NCI-H1436 treated with DMSO at 0.1 percent for 48 hours (cell line): ENCODE measurements at regions not wholly inside any gene's neighbourhood (a gene's known extent, or its start where the extent isn't known, plus 50 kb on each side); places are given as distances from the start of the nearest gene placed in this dataset.
"Not testable (repeated sequence)": the region's sequence is repeated elsewhere in the genome, so short reads cannot be mapped to it uniquely, and the experiment has no call there.

ENCODE experiments used
- DNase-seq: peaks from one replicate; lab custom pipeline; 2025; lab: John Stamatoyannopoulos, UW

DNA sequence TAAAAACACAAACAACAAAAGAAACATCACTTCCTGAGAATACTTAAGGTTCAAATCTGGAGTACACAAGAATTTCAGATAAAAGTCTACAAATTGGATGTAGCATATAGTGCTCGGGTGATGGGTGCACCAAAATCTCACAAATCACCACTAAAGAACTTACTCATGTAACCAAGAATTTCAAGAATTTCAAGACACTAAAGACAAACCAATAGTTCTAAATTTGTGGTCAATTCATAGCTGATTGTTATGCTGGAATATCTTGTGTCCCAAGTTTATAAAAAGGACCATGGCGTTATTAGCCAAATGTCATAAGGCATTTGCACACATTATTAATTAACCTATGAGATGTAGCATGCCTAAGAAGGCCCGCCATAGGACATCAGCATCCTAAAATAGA is 1204.1 kb upstream of the AUTS2 start:
- DNase-seq: no peak

DNA sequence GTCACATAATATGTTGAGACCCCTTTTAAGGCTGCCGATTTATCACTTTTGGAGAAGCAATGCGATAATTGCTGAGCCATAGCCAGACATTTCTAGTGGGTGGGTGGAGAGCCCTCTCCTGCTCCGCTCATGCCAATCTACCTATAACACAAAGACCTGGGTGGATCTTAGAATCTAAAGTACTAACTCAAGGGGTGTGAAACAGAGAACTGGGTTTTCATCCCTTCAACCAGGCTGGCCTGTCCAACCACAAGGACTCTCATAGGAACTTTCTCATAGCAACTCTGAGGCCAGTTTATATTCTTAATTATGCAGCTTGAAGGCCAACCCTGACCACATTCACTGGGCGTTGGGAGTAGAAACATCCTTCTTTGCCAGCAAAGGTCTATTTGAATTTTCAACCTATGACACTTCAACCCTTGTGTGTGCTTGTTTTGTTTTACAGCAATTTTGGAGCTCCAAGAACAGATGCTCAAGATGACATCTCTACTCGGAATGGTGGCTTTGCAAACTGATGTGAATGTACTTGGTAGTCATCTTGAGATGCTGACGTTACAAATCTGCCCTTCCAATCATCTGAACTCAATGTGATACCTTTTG is 1198.2 kb upstream of the AUTS2 start:
- no peak for DNase-seq

DNA sequence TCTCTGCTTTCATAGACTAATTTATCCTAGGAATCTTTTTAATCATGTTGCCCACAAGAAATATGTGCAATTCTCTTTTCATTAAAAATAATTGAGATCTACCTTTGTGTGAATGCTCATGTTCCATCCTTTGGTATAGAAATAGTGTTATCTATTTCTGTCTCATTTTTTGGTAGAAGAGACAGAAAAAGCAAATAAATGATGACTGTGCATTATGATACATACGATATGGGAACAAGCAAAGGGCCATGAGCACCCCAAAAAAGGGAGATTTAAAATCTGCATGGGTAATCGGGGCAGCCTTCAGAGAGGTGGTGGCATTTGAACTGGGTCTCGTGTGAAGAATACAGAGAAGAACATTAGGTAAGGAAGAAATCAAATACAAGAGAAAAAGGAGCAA is 1197.5 kb upstream of the AUTS2 start:
- DNase-seq: no peak

GRCh38 chr7:68401313-68401712 is 1197.0 kb upstream of the AUTS2 start:
- no peak for DNase-seq

DNA sequence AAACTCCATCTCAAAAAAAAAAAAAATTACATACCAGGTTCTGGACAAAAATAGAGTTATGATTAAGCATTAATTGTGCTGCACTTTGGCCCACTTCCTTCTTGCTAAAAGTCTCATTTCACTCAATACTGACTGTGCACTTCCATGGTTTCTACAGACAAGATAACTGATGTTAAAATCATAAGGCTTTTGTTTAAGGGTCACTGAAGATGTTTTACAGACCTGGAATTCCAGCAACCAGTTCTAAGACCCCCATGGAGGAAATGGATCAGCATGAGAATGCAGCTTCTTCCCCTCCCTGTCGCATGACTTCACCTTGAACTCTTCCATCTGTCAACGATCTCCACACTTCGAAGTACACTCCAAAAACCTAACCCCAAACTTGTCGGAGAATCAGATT is 1191.8 kb upstream of the AUTS2 start:
- DNase-seq: no peak

GRCh38 chr7:68407460-68407859 is 1190.8 kb upstream of the AUTS2 start:
- DNase-seq: no peak

DNA sequence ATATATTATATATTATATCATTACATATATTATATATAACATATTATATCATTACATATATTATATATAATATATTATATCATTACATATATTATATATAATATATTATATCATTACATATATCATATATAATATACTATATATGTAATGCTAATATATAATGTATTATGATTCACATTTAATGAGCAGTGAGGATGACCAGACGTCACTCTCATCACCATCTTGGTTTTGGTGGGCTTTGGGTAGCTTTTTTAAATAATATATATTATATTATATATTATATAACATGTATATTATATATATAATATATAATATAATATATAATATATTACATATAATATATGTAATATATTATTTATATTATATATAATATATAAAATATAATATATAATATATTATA is 1189.4 kb upstream of the AUTS2 start:
- no peak for DNase-seq

DNA sequence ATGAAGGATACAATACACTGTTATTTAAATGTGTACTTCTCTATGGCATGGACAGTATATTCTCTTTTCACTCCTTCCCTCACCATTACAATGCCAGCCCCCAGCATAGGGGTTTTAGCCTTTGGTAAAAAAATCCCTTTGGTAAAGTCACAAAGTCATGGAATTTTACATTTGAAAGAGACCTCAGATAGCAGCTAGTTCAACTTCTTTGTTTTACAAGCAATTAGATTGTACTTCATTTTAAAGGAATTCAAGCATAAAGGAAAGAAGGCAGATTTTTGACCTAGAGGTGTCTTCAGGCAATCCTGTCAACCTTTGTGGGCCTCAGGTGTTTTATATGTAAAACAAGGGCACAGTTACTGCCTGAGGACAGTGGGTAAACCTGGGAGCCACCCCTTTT is 1188.4 kb upstream of the AUTS2 start:
- no peak for DNase-seq

DNA sequence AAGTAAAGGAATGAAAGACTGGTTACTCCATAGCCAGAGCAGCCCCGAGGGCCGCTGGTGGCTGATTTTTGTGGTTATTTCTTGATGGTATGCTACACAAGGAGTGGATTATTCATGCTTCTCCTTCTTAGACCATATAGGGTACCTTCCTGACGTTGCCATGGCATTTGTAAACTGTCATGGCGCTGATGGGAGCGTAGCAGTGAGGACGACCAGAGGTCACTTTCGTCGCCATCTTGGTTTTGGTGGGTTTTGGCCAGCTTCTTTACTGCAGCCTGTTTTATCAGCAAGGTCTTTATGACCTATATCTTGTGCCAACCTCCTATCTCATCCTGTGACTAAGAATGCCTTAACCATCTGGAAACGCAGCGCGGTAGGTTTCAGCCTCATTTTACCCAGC is 1187.6 kb upstream of the AUTS2 start:
- not testable (repeated sequence) for DNase-seq

GRCh38 chr7:68411742-68412141 is 1186.5 kb upstream of the AUTS2 start:
- peak; percentile 37 for DNase-seq

- no peak for DNase-seq
Observed at GRCh38 chr7:68414631-68415425, 1183.4 kb upstream of the AUTS2 start.

DNA sequence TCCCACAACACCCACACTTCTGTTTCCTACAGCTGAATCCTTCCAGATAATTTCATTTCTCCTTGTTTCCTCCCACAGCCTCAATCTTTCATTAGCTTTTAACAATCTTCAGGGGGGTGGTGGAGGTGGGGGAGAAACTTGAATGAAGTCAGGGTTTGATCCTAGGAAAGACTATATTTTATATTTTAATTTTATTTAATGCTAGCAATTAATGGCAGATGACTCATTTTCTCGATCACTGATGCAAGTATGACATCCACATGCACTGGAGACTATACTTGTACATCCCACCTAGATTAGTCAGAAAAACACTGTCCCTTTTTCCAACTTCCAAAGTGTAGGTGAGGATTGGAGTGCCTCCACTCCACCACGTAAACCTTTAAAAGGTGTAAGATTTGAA is 1181.3 kb upstream of the AUTS2 start:
- DNase-seq: no peak

DNA sequence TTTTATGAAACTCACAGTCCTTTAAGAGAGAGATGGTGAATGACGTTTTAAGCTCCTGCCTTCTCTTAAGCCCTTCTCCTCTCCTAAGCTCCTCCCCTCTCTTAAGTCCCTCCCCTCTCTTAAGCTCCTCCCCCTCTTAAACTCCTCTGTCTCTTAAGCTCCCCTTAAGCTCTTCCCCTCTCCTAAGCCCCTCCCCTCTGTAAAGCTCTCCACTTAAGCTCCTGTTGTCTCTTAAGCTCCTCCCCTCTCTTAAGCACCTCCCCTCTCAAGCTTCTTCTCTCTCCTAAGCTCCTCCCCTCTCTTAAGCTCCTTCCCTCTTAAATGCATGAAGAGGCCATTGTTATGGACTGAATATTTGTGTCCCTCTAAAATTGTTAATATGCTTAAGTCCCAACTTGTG is 1180.6 kb upstream of the AUTS2 start:
- no peak for DNase-seq

- DNase-seq: no peak
Observed at GRCh38 chr7:68420342-68421192, 1177.7 kb upstream of the AUTS2 start.

DNA sequence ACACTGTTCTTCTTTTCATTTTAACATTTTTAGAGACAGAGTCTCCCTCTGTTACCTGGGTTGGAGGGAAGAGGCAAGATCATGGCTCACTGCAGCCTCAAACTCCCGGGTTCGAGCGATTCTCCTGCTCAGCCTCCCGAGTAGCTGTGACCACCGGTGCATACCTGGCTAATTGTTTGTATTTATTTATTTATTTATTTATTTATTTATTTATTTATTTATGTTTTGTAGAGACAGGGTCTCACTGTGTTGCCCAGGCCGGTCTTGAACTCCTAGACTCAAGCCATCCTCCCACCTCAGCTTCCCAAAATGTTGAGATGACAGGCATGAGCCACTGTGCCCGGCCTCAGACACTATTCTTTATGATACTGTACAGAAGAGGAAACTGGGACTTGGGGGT is 1176.6 kb upstream of the AUTS2 start:
- DNase-seq: no peak

GRCh38 chr7:68422281-68422680 is 1176.0 kb upstream of the AUTS2 start:
- DNase-seq: no peak

DNA sequence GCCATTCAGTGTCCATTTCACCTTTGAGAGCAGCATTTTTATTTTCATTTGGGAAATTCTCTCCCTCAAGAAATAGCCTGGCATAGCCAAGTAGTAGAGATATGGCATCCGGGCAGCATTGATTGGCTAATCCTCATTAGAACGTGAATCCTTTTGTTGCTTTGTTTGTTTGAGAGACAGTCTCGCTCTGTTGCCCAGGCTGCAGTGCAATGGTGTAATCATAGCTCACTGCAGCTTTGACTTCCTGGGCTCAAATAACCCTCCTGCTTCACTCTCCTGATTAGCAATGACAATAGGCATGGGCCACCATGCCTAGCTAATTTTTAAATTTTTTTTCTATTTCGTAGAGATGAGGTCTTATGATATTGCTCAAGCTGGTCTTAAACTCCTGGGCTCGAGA is 1174.9 kb upstream of the AUTS2 start:
- DNase-seq: no peak

DNA sequence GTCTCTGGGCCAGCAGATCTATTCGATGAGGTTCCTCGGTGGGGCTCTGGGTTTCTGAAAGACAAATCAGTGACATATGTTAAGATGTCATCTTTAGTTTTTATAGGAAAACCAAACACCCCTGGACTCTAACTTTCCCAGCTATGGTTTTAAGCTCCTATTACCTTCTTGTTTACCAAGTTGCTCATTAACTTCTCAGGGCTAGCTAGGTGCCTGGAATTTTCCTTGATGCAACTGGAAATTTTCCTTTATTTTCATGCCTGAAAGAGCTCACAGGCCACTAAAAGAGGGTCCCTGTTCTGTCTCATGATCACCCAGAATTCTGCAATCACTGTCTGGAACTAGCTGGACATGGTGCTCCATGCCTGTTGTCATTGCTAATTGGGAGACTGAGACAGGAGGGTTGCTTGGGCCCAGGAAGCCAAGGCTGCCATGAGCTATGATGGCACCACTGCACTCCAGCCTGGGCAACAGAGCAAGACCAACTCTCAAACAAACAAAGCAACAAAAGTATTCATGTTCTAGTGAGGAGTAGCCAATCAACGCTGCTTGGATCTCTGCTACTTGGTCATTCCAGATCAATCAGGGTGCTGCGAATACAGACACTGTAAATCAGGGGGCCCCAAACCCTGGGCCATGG is 1173.5 kb upstream of the AUTS2 start:
- DNase-seq: no peak

DNA sequence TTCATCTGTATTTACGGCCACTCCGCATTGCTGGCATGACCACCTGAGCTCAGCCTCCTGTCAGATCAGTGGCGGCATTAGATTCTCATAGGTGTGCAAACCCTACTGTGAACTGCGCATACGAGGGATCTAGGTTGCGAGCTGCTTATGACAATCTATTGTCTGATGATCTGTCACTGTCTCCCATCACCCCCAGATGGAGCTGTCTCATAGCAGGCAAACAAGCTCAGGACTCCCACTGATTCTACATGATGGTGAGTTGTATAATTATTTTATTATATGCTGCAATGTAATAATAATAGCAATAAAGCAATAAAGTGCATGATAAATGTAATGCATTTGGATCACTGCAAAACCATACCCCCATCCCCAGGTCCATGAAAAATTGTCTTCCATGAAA is 1172.9 kb upstream of the AUTS2 start:
- no peak for DNase-seq

- no peak for DNase-seq
Observed at GRCh38 chr7:68429411-68430117, 1168.7 kb upstream of the AUTS2 start.

GRCh38 chr7:68432585-68432984 is 1165.7 kb upstream of the AUTS2 start:
- DNase-seq: no peak
